ENCODE measurements at regions not wholly inside any gene's neighbourhood (a gene's known extent, or its start where the extent isn't known, plus 50 kb on each side); places are given as distances from the start of the nearest gene placed in this dataset.

DNA sequence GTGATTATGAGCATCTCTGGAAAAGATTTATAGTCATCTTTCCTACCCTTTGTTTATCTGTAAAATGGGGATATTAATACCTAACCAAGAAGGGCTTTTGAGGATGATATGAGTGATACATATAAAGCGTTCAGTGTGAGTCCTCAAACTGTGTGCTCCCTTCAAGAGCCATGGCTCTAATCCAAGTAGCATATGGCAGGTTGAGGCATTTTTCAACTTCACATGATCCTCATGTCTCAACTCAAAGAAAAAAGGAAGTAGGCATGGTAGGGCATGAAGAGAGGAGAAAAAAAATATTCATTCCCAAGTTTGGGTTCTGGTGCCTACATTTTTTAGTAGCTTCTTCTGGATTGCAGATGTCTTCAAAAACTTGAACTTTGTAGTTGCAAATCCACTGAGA lies 286.3 kb upstream of the ATP2B1 start:
- ChIA-PET CTCF (no interaction called here), SMC1A (ENCODE audit: uncharacterized antibody, unreplicated experiment) (no interaction called here), RAD21 (ENCODE audit: unreplicated experiment) (no interaction called here), POLR2A (no interaction called here)
- ATAC-seq (no peak), FAIRE-seq (no peak), DNase-seq (ENCODE audit: low read depth, low spot score) (no peak)
- no TSS peak for BruUV-seq (replicated peaks)
- Histone ChIP-seq H3K27ac (ENCODE audit: control insufficient read depth, insufficient read depth) (no peak overlapping the region), H3K9ac (ENCODE audit: control insufficient read depth, insufficient read depth, low read length) (no peak overlapping the region), H3K9me3 (replicated peaks; ENCODE audit: control insufficient read depth, insufficient read depth, low read length) (no peaks in the 10 kb centered on the region; the same call in 2 of the 3 replicates), H4K20me1 (ENCODE audit: control insufficient read depth, insufficient read depth) (no peaks in the 10 kb centered on the region), H2AFZ (ENCODE audit: control insufficient read depth, low read depth, low read length) (no peak overlapping the region), H3K4me3 (no peak overlapping the region), H3K27me3 (replicated peaks in 1 of 2; ENCODE audit: control insufficient read depth in 2 of 2, insufficient read depth in 2 of 2, low read length in 1 of 2) (no peaks in the 10 kb centered on the region), H3K4me1 (ENCODE audit: control insufficient read depth, insufficient read depth, low read length) (no peaks in the 10 kb centered on the region; the same call in 1 of the 2 replicates), H3K36me3 (ENCODE audit: control insufficient read depth in 2 of 2, insufficient read depth in 2 of 2, low read length in 1 of 2) (no peaks in the 10 kb centered on the region), H3K4me2 (ENCODE audit: control insufficient read depth, insufficient read depth) (no peak overlapping the region), H3K79me2 (ENCODE audit: control insufficient read depth, insufficient read depth, low read length) (no peaks in the 10 kb centered on the region)
- in situ Hi-C loops (cut with MboI) (no loop called here), intact Hi-C loops (cut with micrococcal nuclease; ENCODE audit: unreplicated experiment) (no loop called here)
- TF ChIP-seq, protein P1, sequence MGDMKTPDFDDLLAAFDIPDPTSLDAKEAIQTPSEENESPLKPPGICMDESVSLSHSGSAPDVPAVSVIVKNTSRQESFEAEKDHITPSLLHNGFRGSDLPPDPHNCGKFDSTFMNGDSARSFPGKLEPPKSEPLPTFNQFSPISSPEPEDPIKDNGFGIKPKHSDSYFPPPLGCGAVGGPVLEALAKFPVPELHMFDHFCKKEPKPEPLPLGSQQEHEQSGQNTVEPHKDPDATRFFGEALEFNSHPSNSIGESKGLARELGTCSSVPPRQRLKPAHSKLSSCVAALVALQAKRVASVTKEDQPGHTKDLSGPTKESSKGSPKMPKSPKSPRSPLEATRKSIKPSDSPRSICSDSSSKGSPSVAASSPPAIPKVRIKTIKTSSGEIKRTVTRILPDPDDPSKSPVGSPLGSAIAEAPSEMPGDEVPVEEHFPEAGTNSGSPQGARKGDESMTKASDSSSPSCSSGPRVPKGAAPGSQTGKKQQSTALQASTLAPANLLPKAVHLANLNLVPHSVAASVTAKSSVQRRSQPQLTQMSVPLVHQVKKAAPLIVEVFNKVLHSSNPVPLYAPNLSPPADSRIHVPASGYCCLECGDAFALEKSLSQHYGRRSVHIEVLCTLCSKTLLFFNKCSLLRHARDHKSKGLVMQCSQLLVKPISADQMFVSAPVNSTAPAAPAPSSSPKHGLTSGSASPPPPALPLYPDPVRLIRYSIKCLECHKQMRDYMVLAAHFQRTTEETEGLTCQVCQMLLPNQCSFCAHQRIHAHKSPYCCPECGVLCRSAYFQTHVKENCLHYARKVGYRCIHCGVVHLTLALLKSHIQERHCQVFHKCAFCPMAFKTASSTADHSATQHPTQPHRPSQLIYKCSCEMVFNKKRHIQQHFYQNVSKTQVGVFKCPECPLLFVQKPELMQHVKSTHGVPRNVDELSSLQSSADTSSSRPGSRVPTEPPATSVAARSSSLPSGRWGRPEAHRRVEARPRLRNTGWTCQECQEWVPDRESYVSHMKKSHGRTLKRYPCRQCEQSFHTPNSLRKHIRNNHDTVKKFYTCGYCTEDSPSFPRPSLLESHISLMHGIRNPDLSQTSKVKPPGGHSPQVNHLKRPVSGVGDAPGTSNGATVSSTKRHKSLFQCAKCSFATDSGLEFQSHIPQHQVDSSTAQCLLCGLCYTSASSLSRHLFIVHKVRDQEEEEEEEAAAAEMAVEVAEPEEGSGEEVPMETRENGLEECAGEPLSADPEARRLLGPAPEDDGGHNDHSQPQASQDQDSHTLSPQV (IDR thresholded peaks at IDR 0.05): no peak
- TF ChIP-seq KLF5 (IDR thresholded peaks at IDR 0.05; ENCODE audit: partially characterized antibody): no peak
- TF ChIP-seq, protein P2, sequence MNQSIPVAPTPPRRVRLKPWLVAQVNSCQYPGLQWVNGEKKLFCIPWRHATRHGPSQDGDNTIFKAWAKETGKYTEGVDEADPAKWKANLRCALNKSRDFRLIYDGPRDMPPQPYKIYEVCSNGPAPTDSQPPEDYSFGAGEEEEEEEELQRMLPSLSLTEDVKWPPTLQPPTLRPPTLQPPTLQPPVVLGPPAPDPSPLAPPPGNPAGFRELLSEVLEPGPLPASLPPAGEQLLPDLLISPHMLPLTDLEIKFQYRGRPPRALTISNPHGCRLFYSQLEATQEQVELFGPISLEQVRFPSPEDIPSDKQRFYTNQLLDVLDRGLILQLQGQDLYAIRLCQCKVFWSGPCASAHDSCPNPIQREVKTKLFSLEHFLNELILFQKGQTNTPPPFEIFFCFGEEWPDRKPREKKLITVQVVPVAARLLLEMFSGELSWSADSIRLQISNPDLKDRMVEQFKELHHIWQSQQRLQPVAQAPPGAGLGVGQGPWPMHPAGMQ (IDR thresholded peaks at IDR 0.05; ENCODE audit: borderline replicate concordance): no peak
- TF ChIP-seq TARDBP (IDR thresholded peaks at IDR 0.05; ENCODE audit: borderline replicate concordance): no peak
- WGBS (ENCODE audit: insufficient coverage, insufficient replicate concordance, low lambda C conversion rate, missing lambda C conversion rate): 92% methylated on average over 1 of the region's 1 CpG

Data from GM12878 (cell line).